Femur (tissue), 1 donor: ENCODE measurements at regions not wholly inside any gene's neighbourhood (a gene's known extent, or its start where the extent isn't known, plus 50 kb on each side); places are given as distances from the start of the nearest gene placed in this dataset.

Experiments used
- DNase-seq: peaks from one replicate; pipeline ENCODE4 v3.0.0-alpha.2; 2017

DNA sequence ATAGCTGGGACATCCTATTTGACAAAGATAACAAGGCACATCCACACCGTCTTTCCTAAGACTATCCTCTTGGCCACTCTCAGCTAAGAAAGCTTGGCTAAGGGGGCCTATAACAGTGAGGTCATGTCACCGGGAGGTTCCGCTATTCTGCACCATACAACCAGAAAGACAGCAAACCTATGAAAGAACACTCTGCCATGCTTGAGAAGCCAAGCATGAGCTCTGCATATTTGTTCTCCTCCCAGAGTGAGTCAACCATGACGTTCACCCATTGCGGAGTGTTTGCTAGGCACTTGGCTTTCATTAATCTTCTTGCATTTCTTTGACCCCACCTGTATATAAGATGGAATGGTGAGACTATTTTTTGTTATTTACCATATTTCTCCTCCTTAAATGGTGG lies 141.2 kb downstream of the GMNC start:
- no peak for DNase-seq

DNA sequence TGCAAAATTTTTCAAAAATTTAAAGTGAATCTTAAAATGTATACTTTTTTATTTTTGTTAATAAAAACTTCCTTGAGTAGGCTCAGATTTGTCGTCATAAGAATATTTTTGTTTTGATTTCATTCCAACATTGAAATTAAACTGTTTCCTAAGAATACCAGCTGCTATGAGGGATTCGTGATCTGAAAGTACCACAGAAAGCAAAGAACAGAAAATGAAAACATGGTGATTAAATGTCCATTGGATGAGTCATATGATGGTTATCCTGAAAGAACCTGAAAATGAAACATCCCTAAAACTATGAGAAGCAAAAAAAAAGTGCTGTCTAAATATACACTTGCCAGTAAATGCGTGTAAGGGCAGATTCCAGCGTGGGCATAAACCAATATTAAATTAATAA lies 143.8 kb downstream of the GMNC start:
- DNase-seq, result no peak

DNA sequence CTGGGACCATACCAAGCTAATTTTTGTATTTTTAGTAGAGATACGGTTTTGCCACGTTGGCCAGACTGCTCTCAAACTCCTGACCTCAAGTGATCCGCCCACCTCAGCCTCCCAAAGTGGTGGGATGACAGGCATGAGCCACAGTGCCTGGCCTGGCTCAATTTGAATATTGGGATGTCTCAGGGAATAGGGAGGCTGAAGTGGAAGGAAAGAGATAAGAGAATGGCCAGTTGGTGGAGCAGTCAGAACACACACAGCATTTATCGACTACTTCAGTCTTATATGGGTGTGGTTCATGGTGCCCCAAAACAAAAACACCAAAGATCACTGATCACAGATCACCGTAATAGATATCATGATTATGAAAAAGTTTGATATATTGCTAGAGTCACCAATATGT lies 144.4 kb downstream of the GMNC start:
- no peak for DNase-seq

DNA sequence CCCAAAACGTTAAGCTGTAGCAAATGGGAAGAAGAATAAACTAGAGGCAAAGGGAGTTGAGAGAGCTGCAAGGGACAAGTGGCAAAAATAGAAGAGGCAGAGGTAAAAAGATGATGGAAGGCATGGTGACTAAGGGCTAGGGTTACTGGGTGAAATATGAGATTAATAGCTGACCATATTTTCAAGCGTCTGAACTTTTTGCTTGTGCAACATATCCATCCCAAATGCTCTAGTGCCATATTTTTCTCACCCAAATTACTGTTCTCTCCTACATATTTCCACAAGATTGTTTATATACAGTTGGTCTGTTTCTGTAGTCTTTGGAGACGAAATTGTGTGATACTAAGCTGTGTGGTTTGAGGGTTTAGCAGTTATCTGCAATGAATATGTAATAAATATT lies 145.5 kb downstream of the GMNC start:
- no peak for DNase-seq

DNA sequence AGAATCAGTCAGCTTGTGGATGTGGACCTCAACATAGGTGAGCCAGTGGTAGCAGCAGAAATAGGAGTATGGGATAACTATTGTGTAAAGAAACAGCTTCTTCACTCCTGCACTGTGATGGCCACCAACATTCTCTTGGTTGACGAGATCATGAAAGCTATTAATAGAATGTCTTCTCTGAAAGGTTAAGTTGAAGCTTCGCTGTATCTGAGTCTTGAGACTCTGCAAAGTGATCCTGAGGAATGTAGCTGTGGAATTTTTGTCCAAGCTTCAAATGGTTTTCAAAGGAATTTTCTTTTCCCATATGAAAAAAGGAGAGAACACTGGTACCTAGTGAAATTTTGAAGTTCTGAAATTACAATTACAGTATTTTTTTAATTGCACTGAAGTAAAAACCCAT lies 146.3 kb downstream of the GMNC start:
- no peak for DNase-seq

DNA sequence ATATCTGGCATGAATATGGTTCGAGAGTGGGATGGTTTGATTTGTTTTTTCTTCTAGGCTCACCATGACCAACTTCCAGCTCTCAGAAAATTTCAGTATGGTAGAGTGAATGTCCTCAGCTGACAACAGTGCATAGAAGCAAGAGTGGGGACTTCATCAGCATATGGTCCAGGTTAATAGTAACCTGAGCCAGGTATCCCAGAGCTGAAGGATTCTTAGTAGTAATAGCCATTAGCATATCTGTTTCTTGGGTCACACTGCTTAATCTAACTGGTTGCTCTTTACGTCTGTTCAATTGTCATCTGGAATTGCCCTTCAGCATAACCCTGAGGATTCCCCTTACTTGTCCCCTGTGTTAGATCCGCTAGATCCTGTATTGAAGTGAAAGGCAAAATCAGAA lies 151.8 kb downstream of the GMNC start:
- no peak for DNase-seq

DNA sequence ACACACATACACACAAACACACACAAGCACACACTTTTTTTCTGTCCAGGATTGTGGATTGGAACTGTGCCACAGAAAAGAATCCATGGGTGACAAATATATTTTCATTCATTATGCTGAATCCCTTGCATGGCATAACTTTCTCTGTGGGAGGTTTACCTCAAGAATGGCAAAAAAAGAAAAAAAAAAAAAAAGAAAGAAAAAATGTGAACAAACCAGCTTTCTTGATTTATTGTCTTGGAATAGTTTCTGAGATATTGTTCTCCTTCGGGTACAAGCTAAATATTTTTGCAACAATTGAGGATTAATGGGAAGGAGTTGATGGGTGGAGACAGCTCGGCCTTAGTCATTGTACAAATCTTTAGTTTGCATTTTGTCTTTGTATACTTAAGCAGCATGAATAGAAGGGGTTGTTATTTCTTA lies 153.1 kb downstream of the GMNC start:
- no peak for DNase-seq
